MCF 10A (cell line): ENCODE measurements at regions not wholly inside any gene's neighbourhood (a gene's known extent, or its start where the extent isn't known, plus 50 kb on each side); places are given as distances from the start of the nearest gene placed in this dataset.

Experiments
- BruUV-seq: library from RNA; stranded (reverse); fragments of 400-500 nt; replicated peaks from 2 replicates; lab custom pipeline; 2021; lab: Mats Ljungman, UMichigan
- CTCF ChIA-PET: fragments of 300-600 bp; sonication (Branson Sonifier 250); formaldehyde crosslinking; extraction: SDS; loops from one replicate; lab custom pipeline; 2021; ENCODE audit warnings: antibody characterized with exemption, inconsistent platforms; lab: Yijun Ruan, JAX
- POLR2A ChIA-PET: fragments of 300-600, 350-650 bp; sonication (Branson Sonifier 250); formaldehyde crosslinking; extraction: SDS; loops from one replicate; lab custom pipeline; 2020; ENCODE audit warnings: antibody characterized with exemption, inconsistent platforms; lab: Yijun Ruan, JAX
- DNase-seq: peaks from one replicate; pipeline ENCODE4 v3.0.0-alpha.2; 2018; ENCODE audit not compliant: unreplicated experiment
- H3K27ac Mint-ChIP-seq: one replicate; pipeline ENCODE4 v1.8.0; 2022; ENCODE audit warnings: mild to moderate bottlenecking, low read depth, mixed read lengths; ENCODE audit not compliant: unreplicated experiment
- H3K27me3 Mint-ChIP-seq: one replicate; pipeline ENCODE4 v1.8.0; 2022; ENCODE audit warnings: mixed read lengths; ENCODE audit not compliant: insufficient read depth, unreplicated experiment
- H3K36me3 Mint-ChIP-seq: one replicate; pipeline ENCODE4 v1.8.0; 2022; ENCODE audit warnings: mild to moderate bottlenecking, moderate library complexity, mixed read lengths; ENCODE audit not compliant: insufficient read depth, unreplicated experiment
- H3K4me1 Mint-ChIP-seq: one replicate; pipeline ENCODE4 v1.8.0; 2022; ENCODE audit warnings: mixed read lengths; ENCODE audit not compliant: insufficient read depth, unreplicated experiment
- H3K4me3 Mint-ChIP-seq: one replicate; pipeline ENCODE4 v1.8.0; 2022; ENCODE audit warnings: mild to moderate bottlenecking, moderate library complexity, mixed read lengths; ENCODE audit not compliant: unreplicated experiment
- H3K9me3 Mint-ChIP-seq: one replicate; pipeline ENCODE4 v1.8.0; 2022; ENCODE audit warnings: mixed read lengths; ENCODE audit not compliant: unreplicated experiment
- CTCF ChIP-seq: fragments of 200-600 bp; IDR thresholded peaks from one replicate; pipeline ENCODE4 v1.8.0; 2022; ENCODE audit warnings: antibody characterized with exemption, mild to moderate bottlenecking; ENCODE audit not compliant: unreplicated experiment
- intact Hi-C: fragments of 100-400 bp; cut with micrococcal nuclease; formaldehyde crosslinking; loops from 2 replicates; pipeline ENCODE4 v1.14.1; 2022

GRCh38 chr4:19807505-19807904, 444.2 kb upstream of the SLIT2 start:
- Mint-ChIP-seq H3K9me3 (no peaks in the 10 kb centered on the region), H3K27ac (peak overlapping the region; percentile 19), H3K4me3 (no peak overlapping the region), H3K27me3 (no peaks in the 10 kb centered on the region), H3K36me3 (no peaks in the 10 kb centered on the region), H3K4me1 (no peaks in the 10 kb centered on the region)
- BruUV-seq: no TSS peak
- ChIA-PET CTCF (interaction anchor here (0.6 kb wide), 1 partner anchor 364 kb away, joined by 3 read pairs; no protein-coding TSS in a partner anchor), POLR2A (no interaction called here)
- peak; percentile 61 for DNase-seq
- no peak for TF ChIP-seq CTCF
- intact Hi-C loops: no loop called here

- no peaks in the 10 kb centered on the region for H3K27me3 Mint-ChIP-seq
- H3K9me3 Mint-ChIP-seq: no peaks in the 10 kb centered on the region
- H3K4me3 Mint-ChIP-seq: no peak overlapping the region
- intact Hi-C loops: no loop called here
- BruUV-seq: no TSS peak
- no peak for TF ChIP-seq CTCF
- DNase-seq: no peak
- CTCF ChIA-PET: interaction anchor here (0.6 kb wide), 1 partner anchor 365 kb away, joined by 3 read pairs; no protein-coding TSS in a partner anchor
- H3K36me3 Mint-ChIP-seq: no peaks in the 10 kb centered on the region
- no peaks in the 10 kb centered on the region for H3K4me1 Mint-ChIP-seq
- H3K27ac Mint-ChIP-seq: no peak overlapping the region
- POLR2A ChIA-PET: interaction anchor here (0.6 kb wide), 1 partner anchor 8 kb away, joined by 4 read pairs; no protein-coding TSS in a partner anchor
Measured at GRCh38 chr4:19806865-19807264, 444.8 kb upstream of the SLIT2 start.

GRCh38 chr4:19803406-19803805, 448.3 kb upstream of the SLIT2 start:
- H3K36me3 Mint-ChIP-seq: no peaks in the 10 kb centered on the region
- no peak for DNase-seq
- TF ChIP-seq CTCF: no peak
- no TSS peak for BruUV-seq
- no peaks in the 10 kb centered on the region for H3K27me3 Mint-ChIP-seq
- no peaks in the 10 kb centered on the region for H3K4me1 Mint-ChIP-seq
- intact Hi-C loops: no loop called here
- H3K4me3 Mint-ChIP-seq: no peak overlapping the region
- no peak overlapping the region for H3K27ac Mint-ChIP-seq
- ChIA-PET CTCF (interaction anchor here (0.7 kb wide), 1 partner anchor 1152 kb away, joined by 3 read pairs; no protein-coding TSS in a partner anchor), POLR2A (no interaction called here)
- no peaks in the 10 kb centered on the region for H3K9me3 Mint-ChIP-seq

GRCh38 chr4:19793831-19794230, 457.9 kb upstream of the SLIT2 start:
- ChIA-PET POLR2A (no interaction called here), CTCF (interaction anchor here (1.1 kb wide), 1 partner anchor 12 kb away, joined by 3 read pairs; no protein-coding TSS in a partner anchor)
- Mint-ChIP-seq H3K9me3 (no peaks in the 10 kb centered on the region), H3K27me3 (no peaks in the 10 kb centered on the region), H3K27ac (no peak overlapping the region), H3K4me3 (no peak overlapping the region), H3K4me1 (no peaks in the 10 kb centered on the region), H3K36me3 (no peaks in the 10 kb centered on the region)
- no TSS peak for BruUV-seq
- intact Hi-C loops: no loop called here
- TF ChIP-seq CTCF: no peak
- DNase-seq: no peak
